Keratinocyte (primary cell): ENCODE measurements at regions not wholly inside any gene's neighbourhood (a gene's known extent, or its start where the extent isn't known, plus 50 kb on each side); places are given as distances from the start of the nearest gene placed in this dataset.

ENCODE experiments used
- DNase-seq: peaks from one replicate; pipeline ENCODE4 v3.0.0-alpha.2; 2011; ENCODE audit warnings: low read depth, missing footprints, low spot score
- FAIRE-seq: peaks from 2 replicates; lab custom pipeline; 2011; peaks lifted over from hg19 to GRCh38; lab: Jason Lieb, UNC
- H2AFZ ChIP-seq: 2 replicates; pipeline ENCODE4 v1.6.0; 2012; ENCODE audit warnings: low read length, control low read depth, inconsistent platforms; ENCODE audit not compliant: control insufficient read depth
- H3K27ac ChIP-seq: 2 replicates; pipeline ENCODE4 v1.5.1; 2011; ENCODE audit warnings: low read length; ENCODE audit not compliant: control insufficient read depth, insufficient read depth
- H3K27me3 ChIP-seq: 3 replicates; pipeline ENCODE4 v1.6.0; 2011; ENCODE audit warnings: low read length; ENCODE audit not compliant: control insufficient read depth, insufficient read depth; ENCODE audit errors: extremely low read depth
- H3K36me3 ChIP-seq, 2 experiments: 2 replicates in 1 of 2; 3 replicates in 1 of 2; pipeline ENCODE4 v1.5.1; 2011; ENCODE audit warnings: low read length in 2 of 2, mild to moderate bottlenecking in 1 of 2; ENCODE audit not compliant: control insufficient read depth in 2 of 2, insufficient read depth in 2 of 2; ENCODE audit errors: extremely low read depth in 1 of 2
- H3K4me1 ChIP-seq: 3 replicates; pipeline ENCODE4 v1.5.1; 2011; ENCODE audit warnings: low read length; ENCODE audit not compliant: control insufficient read depth, insufficient read depth; ENCODE audit errors: extremely low read depth
- H3K4me2 ChIP-seq: 3 replicates; pipeline ENCODE4 v1.6.0; 2011; ENCODE audit warnings: low read depth, low read length; ENCODE audit not compliant: control insufficient read depth, insufficient read depth; ENCODE audit errors: extremely low read depth
- H3K4me3 ChIP-seq, 3 experiments: fragments of 200-600 bp in 1 of 3; sonication (generic) in 1 of 3; 2 replicates in 2 of 3; 3 replicates in 1 of 3; pipeline ENCODE4 v1.5.1; 2011 to 2016; ENCODE audit warnings: low read length in 3 of 3, mild to moderate bottlenecking in 3 of 3, control low read depth in 2 of 3, inconsistent platforms in 1 of 3, low read depth in 1 of 3, mixed read lengths in 1 of 3, mixed run types in 1 of 3, moderate library complexity in 1 of 3; ENCODE audit not compliant: control insufficient read depth in 2 of 3, insufficient read depth in 2 of 3; ENCODE audit errors: extremely low read depth in 1 of 3
- H3K79me2 ChIP-seq: 2 replicates; pipeline ENCODE4 v1.6.0; 2012; ENCODE audit warnings: low read length; ENCODE audit not compliant: control insufficient read depth, insufficient read depth
- H3K9ac ChIP-seq: 3 replicates; pipeline ENCODE4 v1.6.0; 2011; ENCODE audit warnings: low read length; ENCODE audit not compliant: control insufficient read depth, insufficient read depth; ENCODE audit errors: extremely low read depth
- H3K9me1 ChIP-seq: 3 replicates; pipeline ENCODE4 v1.6.0; 2011; ENCODE audit warnings: low read length; ENCODE audit not compliant: control insufficient read depth, insufficient read depth; ENCODE audit errors: extremely low read depth
- H3K9me3 ChIP-seq: 2 replicates; pipeline ENCODE4 v1.5.1; 2012; ENCODE audit warnings: low read depth, low read length; ENCODE audit not compliant: control insufficient read depth
- H4K20me1 ChIP-seq: 3 replicates; pipeline ENCODE4 v1.6.0; 2011; ENCODE audit warnings: low read length; ENCODE audit not compliant: control insufficient read depth, insufficient read depth; ENCODE audit errors: extremely low read depth
- CTCF ChIP-seq, 3 experiments: IDR thresholded peaks in 1 of 3; conservative IDR thresholded peaks in 1 of 3; optimal IDR thresholded peaks in 1 of 3; 2 replicates in 2 of 3; 3 replicates in 1 of 3; pipeline versions ENCODE3 to v1.5.1; 2011; ENCODE audit warnings: low read length in 3 of 3, mild to moderate bottlenecking in 3 of 3, moderate library complexity in 2 of 3, control low read depth in 1 of 3, inconsistent platforms in 1 of 3; ENCODE audit not compliant: insufficient read depth in 2 of 3; ENCODE audit errors: extremely low read depth in 1 of 3
- EZH2 ChIP-seq: IDR thresholded peaks from one replicate; pipeline ENCODE4 v1.6.1; 2012; ENCODE audit warnings: inconsistent platforms, mild to moderate bottlenecking, low read length, moderate library complexity
- dilution Hi-C: fragments of 300-500 bp; cut with MboI; formaldehyde crosslinking; loops from one replicate; pipeline ENCODE4 v1.7.0; 2020; ENCODE audit warnings: low sequenced_read_pairs; ENCODE audit not compliant: extremely low pct_ligation_motif_present

DNA sequence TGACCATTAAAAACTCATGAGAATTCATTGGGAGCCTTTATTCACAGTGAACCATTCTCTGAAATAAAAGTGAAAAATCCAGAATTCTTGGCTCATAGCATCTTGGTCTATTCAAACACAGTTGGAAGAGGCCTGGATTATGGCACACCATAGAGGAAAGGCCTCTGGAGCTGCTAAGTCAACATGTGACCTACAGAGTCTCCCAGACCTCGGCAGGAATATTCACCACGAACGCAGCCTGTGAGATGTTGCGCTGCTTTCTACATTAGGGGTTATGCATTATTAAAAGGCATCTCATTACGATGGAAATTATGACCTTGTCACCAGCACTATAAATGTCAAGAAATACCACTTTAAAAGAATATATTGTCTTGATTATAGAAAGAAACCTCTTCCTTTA is 132.6 kb downstream of the EFNB2 start:
- no peak overlapping the region for H3K9ac ChIP-seq
- dilution Hi-C loops: no loop called here
- DNase-seq: no peak
- TF ChIP-seq CTCF (optimal IDR thresholded peaks at IDR 0.05 in 1 of 3, IDR thresholded peaks at IDR 0.05 in 1 of 3, conservative IDR thresholded peaks at IDR 0.05 in 1 of 3; ENCODE audit: extremely low read depth in 1 of 3, insufficient read depth in 2 of 3, low read length in 3 of 3) (no peak), EZH2 (no peak)
- no peaks in the 10 kb centered on the region for H3K36me3 ChIP-seq
- H4K20me1 ChIP-seq: no peaks in the 10 kb centered on the region
- FAIRE-seq: no peak
- H3K4me3 ChIP-seq: no peak overlapping the region
- no peak overlapping the region for H2AFZ ChIP-seq
- no peak overlapping the region for H3K27ac ChIP-seq
- no peaks in the 10 kb centered on the region for H3K9me1 ChIP-seq
- H3K27me3 ChIP-seq: no peaks in the 10 kb centered on the region
- H3K79me2 ChIP-seq: no peaks in the 10 kb centered on the region
- H3K4me1 ChIP-seq: peaks cover 9% of the 10 kb centered on the region
- no peak overlapping the region for H3K4me2 ChIP-seq
- no peaks in the 10 kb centered on the region for H3K9me3 ChIP-seq

DNA sequence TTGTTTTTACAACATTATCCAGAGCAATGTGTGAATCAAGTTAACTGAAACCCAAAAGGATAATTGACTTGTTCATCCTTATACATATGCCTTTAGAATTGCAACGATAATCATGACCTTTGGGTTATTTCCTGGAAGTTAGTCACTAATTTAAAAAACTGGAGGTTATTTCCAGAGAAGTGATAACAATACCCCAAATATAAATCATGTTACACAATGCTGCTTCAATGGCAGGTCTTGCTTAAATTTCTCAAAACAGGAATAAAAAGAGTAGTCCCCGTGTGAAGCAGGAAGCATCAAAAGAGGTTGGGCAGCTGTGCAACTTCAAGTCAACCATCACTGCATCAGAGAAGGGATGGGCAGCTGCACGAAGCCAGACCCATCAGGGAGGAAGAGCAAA is 134.4 kb downstream of the EFNB2 start:
- no peaks in the 10 kb centered on the region for H3K9me1 ChIP-seq
- no peaks in the 10 kb centered on the region for H4K20me1 ChIP-seq
- no peaks in the 10 kb centered on the region for H3K4me1 ChIP-seq
- no peaks in the 10 kb centered on the region for H3K27me3 ChIP-seq
- H3K9me3 ChIP-seq: no peaks in the 10 kb centered on the region
- dilution Hi-C loops: no loop called here
- DNase-seq (no peak), FAIRE-seq (no peak)
- H3K27ac ChIP-seq: no peak overlapping the region
- TF ChIP-seq CTCF (optimal IDR thresholded peaks at IDR 0.05 in 1 of 3, IDR thresholded peaks at IDR 0.05 in 1 of 3, conservative IDR thresholded peaks at IDR 0.05 in 1 of 3; ENCODE audit: extremely low read depth in 1 of 3, insufficient read depth in 2 of 3, low read length in 3 of 3) (no peak), EZH2 (no peak)
- no peaks in the 10 kb centered on the region for H3K79me2 ChIP-seq
- H3K4me3 ChIP-seq: no peak overlapping the region
- H2AFZ ChIP-seq: no peak overlapping the region
- no peak overlapping the region for H3K4me2 ChIP-seq
- no peaks in the 10 kb centered on the region for H3K36me3 ChIP-seq
- no peak overlapping the region for H3K9ac ChIP-seq
